Hematopoietic multipotent progenitor cell (in vitro differentiated cells): ENCODE measurements at regions not wholly inside any gene's neighbourhood (a gene's known extent, or its start where the extent isn't known, plus 50 kb on each side); places are given as distances from the start of the nearest gene placed in this dataset.

Experiments used
- DNase-seq, 3 donors: peaks; one replicate each; pipeline ENCODE4 v3.0.0-alpha.2; 2011 to 2015; ENCODE audit warnings: low read depth in 2 of 3, low spot score in 2 of 3

- DNase-seq, result no peak
Measured at GRCh38 chr14:80146941-80147340, 64.4 kb downstream of the DIO2 start.

DNA sequence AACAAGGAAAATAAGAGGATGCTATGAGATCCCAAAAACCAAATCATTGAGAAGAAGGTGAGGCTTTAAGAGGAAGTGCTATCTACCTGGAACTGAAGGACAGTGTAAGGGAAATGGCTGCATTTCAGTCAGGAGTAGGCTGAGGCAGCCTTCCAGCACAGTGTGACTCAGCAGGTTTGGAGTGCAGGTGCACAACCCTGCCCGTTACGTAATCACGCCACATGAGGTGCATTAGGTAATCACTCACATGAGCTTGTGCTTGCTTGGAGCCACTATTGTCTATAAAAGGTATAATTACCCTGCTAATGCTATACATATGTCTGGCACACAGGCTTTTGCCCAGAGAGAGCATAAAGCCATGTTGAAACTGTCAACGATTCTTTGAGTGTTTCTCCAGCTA, 74.9 kb downstream of the DIO2 start:
- DNase-seq, result peak in 1 of 3 donors; percentile 3

GRCh38 chr14:80135305-80136088, 75.8 kb downstream of the DIO2 start:
- DNase-seq, result no peak

GRCh38 chr14:80134321-80134720, 77.0 kb downstream of the DIO2 start:
- no peak for DNase-seq

- DNase-seq, result no peak
Measured at GRCh38 chr14:80133457-80133856, 77.8 kb downstream of the DIO2 start.

- DNase-seq, result no peak
Measured at GRCh38 chr14:80127466-80127865, 83.8 kb downstream of the DIO2 start.

GRCh38 chr14:80124794-80125193, 86.5 kb downstream of the DIO2 start:
- no peak for DNase-seq

DNA sequence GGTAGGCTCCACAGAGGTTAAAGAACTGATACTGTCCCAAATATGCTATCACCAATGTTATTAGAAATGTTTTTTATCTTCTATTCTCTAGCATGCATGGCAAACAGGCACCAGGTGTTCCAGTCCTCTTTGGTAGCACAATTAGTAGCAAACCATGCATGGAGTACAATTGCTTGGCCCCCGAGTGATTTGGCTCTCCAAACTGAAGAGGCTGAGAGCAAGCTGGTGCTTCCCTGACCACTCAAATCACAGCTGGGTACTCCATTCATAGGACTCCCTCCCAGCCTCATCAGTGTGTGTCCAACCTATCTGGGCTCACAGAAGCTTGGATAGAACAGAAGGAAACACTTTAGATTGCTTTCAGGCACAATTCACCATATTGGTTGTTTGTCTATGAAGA, 93.4 kb downstream of the DIO2 start:
- no peak for DNase-seq

DNA sequence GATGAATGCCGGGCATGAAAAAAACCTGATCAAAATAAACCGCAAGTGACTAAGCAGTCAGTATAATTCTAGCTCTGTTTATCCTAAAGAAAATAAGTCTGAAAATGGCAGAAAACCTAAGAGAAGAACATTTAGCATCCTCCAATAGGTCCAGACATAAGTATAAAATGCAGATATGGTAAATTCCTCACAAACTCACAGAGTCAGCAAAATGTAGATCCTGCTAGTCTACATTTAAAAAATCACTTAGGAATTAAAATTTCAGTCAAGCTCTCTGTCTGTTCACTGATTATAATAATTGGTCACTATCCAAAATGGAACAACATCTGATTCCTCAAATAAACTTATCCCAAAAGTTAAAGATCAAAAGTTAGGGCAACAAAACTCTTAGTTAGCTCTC, 95.1 kb downstream of the DIO2 start:
- DNase-seq, result no peak

DNA sequence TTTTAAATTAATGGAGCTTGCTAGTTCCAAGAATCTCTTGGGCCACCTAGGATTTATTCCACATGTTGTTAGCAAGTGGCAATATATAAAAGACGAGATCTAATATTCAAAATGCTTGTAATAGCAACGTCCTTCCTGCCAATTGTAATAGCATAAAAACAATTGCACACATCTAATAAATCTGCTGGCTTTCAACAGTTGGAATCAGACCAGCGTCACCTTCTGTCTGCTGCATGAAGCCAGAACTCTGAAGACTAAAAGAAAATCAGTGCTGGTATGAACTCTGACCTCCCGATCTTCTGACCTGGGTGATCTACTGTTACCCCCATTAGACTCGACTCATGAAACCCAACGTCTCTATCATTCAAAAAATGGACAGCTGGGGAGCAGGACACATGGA, 100.6 kb downstream of the DIO2 start:
- DNase-seq, result no peak

- no peak for DNase-seq
Measured at GRCh38 chr14:80109055-80109454, 102.2 kb downstream of the DIO2 start.

DNA sequence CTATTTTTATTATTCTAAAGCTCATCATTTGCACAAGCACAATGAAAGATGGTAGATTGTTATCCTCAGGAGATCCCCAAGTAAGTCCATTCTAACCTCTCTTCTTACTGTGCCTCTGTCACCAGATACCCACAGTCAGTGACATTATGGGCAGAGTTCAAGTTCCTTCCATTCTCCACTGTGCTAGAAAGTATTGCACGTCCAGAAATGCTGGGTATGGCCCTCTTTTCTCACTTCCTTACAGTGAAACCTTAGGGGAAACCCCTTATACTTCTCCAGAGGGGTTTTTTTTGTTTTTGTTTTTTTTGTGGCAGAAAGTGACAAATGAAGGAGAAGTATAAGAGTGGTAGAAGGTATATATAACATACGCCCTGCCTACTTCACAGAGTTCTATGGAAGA, 102.9 kb downstream of the DIO2 start:
- DNase-seq, result no peak

DNA sequence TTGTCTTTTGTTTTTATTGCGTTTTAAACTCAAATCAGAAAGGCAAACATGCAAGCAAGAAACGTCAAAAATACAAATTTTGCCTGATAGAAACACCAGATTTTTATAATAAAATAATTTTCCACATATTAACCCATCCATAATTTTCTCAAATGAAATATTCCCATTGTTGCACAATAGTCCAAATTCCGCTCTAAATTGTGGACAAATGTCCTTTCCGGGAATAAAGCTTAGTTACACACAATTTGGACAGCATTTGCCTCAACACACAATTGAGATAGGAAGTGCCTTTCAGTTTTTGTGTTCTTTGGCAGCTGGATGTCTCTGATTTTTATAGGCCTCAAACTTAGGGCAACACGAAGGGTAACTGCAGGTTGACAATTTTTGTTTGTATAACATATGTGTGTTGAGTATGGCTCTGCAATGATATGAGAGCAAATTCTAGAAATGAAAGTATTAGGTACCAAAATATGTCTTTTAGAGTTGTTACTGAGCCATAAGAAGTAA, 105.8 kb downstream of the DIO2 start:
- DNase-seq, result no peak

- DNase-seq, result no peak
Measured at GRCh38 chr14:80101835-80102234, 109.5 kb downstream of the DIO2 start.

DNA sequence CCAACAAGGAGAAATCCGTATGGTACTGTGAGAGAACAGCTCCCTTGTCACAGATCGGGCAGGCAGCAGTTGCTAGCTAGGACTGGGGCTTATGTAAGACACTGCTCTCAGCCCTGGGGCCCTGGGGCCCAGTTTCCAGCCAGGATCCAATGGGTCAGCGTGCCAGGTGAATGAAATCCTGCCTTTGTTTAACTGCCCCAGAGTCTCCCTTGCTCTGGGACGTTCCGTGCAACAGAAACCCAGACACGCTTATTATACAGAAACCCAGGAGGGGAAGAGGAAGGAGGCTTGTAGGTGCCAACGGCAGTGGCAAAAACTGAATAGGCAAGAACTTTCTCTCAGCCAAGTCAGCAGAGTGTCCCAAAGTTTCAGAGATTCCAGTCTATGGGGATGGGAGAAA, 110.6 kb downstream of the DIO2 start:
- DNase-seq, result no peak

GRCh38 chr14:80095623-80096022, 115.7 kb downstream of the DIO2 start:
- DNase-seq, result no peak

DNA sequence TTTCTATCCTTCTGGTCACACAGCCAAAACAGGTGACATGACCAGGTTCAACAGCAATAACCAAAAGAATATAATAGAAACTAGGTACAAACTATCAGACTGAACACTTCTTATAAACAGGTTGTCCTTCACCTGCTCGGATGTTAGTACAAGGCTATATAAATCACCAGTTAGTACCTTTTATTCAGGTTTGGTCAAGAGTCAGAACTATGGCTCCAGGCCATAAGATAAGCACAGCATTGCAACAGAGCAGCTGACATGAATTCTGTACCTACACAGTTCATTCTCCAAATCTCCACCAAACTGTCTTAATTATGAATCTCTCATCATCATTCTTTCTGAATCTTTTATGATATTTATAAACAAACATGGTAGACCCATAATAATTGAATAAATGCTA, 123.9 kb downstream of the DIO2 start:
- DNase-seq, result no peak

- DNase-seq, result no peak
Measured at GRCh38 chr14:80084196-80084595, 127.1 kb downstream of the DIO2 start.

DNA sequence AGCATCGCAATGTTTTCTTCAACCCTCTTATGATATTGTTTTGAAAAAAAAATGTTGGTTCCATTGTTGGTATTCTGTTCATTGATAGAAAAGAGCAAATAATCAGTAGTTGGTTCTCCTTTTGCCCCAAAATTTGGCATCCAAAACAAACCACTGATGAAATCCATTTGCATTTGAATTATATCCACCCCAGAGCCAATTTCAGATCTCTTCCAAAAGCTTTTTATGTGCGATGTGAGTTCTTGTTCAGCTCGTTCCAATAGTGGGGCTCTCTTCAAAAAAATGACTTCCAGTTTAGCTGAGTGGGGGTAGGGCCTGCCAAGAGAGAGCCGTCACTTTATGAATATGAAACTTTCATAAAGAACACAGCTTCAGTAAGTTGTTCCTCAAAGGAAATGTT, 130.7 kb downstream of the DIO2 start:
- DNase-seq, result no peak

- no peak for DNase-seq
Measured at GRCh38 chr14:80078501-80078900, 132.8 kb downstream of the DIO2 start.

- no peak for DNase-seq
Measured at GRCh38 chr14:80077262-80077661, 134.0 kb downstream of the DIO2 start.

GRCh38 chr14:80074900-80075574, 136.3 kb downstream of the DIO2 start:
- no peak for DNase-seq
